Fibroblast of villous mesenchyme (primary cell): ENCODE measurements at regions not wholly inside any gene's neighbourhood (a gene's known extent, or its start where the extent isn't known, plus 50 kb on each side); places are given as distances from the start of the nearest gene placed in this dataset.

Experiments used
- DNase-seq: peaks from one replicate; pipeline ENCODE4 v3.0.0-alpha.2; 2010; ENCODE audit warnings: low read depth
- H3K4me3 ChIP-seq: 2 replicates; pipeline ENCODE4 v1.5.1; 2011; ENCODE audit warnings: low read depth, mild to moderate bottlenecking, low read length
- TF ChIP-seq, protein P1 (sequence below): IDR thresholded peaks from 2 replicates; pipeline ENCODE4 v1.5.1; 2012; ENCODE audit warnings: low read depth, mild to moderate bottlenecking, low read length; ENCODE audit not compliant: insufficient read depth

- no peak for DNase-seq
- no peak overlapping the region for H3K4me3 ChIP-seq
- TF ChIP-seq, protein P1, sequence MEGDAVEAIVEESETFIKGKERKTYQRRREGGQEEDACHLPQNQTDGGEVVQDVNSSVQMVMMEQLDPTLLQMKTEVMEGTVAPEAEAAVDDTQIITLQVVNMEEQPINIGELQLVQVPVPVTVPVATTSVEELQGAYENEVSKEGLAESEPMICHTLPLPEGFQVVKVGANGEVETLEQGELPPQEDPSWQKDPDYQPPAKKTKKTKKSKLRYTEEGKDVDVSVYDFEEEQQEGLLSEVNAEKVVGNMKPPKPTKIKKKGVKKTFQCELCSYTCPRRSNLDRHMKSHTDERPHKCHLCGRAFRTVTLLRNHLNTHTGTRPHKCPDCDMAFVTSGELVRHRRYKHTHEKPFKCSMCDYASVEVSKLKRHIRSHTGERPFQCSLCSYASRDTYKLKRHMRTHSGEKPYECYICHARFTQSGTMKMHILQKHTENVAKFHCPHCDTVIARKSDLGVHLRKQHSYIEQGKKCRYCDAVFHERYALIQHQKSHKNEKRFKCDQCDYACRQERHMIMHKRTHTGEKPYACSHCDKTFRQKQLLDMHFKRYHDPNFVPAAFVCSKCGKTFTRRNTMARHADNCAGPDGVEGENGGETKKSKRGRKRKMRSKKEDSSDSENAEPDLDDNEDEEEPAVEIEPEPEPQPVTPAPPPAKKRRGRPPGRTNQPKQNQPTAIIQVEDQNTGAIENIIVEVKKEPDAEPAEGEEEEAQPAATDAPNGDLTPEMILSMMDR: no peak
Observed at GRCh38 chr2:176464886-176465564, 195.8 kb downstream of the MTX2 start.

GRCh38 chr2:176466918-176467452 lies 197.7 kb downstream of the MTX2 start:
- TF ChIP-seq, protein P1: no peak

GRCh38 chr2:176467595-176467994 lies 198.4 kb downstream of the MTX2 start:
- DNase-seq: no peak
- TF ChIP-seq, protein P1: no peak
- H3K4me3 ChIP-seq: no peak overlapping the region

More at GRCh38 chr2:176466918-176467452, 197.7 kb downstream of the MTX2 start:
- no peak overlapping the region for H3K4me3 ChIP-seq
- DNase-seq: no peak

- no peak overlapping the region for H3K4me3 ChIP-seq
- TF ChIP-seq, protein P1: no peak
- DNase-seq: no peak
Observed at GRCh38 chr2:176468457-176469113, 199.3 kb downstream of the MTX2 start.

- TF ChIP-seq, protein P1: no peak
- H3K4me3 ChIP-seq: no peak overlapping the region
- DNase-seq: no peak
Observed at GRCh38 chr2:176470713-176471112, 201.5 kb downstream of the MTX2 start.

GRCh38 chr2:176471949-176472348 lies 202.7 kb downstream of the MTX2 start:
- TF ChIP-seq, protein P1: no peak
- DNase-seq: no peak

More at GRCh38 chr2:176471949-176472348, 202.7 kb downstream of the MTX2 start:
- H3K4me3 ChIP-seq: no peak overlapping the region
